HG03432 (cell line): ENCODE measurements at regions not wholly inside any gene's neighbourhood (a gene's known extent, or its start where the extent isn't known, plus 50 kb on each side); places are given as distances from the start of the nearest gene placed in this dataset.
"Not testable (repeated sequence)": the region's sequence is repeated elsewhere in the genome, so short reads cannot be mapped to it uniquely, and the experiment has no call there.

Source experiments
- ATAC-seq: cut with Tn5 transposase; IDR thresholded peaks from one replicate; pipeline ENCODE4 v1.9.1; 2021; ENCODE audit warnings: mild to moderate bottlenecking, moderate library complexity; ENCODE audit not compliant: unreplicated experiment

- ATAC-seq: no peak
Measured at GRCh38 chr5:23103566-23103965, 250.4 kb upstream of the CDH12 start.

GRCh38 chr5:23095418-23095817 is 242.3 kb upstream of the CDH12 start:
- ATAC-seq: not testable (repeated sequence)

- no peak for ATAC-seq
Measured at GRCh38 chr5:23089286-23089685, 236.1 kb upstream of the CDH12 start.

- ATAC-seq: peak; percentile 77
Measured at GRCh38 chr5:23084815-23085214, 231.7 kb upstream of the CDH12 start.

- peak; percentile 68 for ATAC-seq
Measured at GRCh38 chr5:23072179-23072578, 219.0 kb upstream of the CDH12 start.

GRCh38 chr5:23071682-23072081 is 218.5 kb upstream of the CDH12 start:
- ATAC-seq: peak; percentile 51

GRCh38 chr5:23064710-23065109 is 211.6 kb upstream of the CDH12 start:
- ATAC-seq: no peak

GRCh38 chr5:23053846-23054245 is 200.7 kb upstream of the CDH12 start:
- ATAC-seq: no peak

GRCh38 chr5:23042226-23042625 is 189.1 kb upstream of the CDH12 start:
- ATAC-seq: no peak

GRCh38 chr5:23035555-23036090 is 182.5 kb upstream of the CDH12 start:
- no peak for ATAC-seq

- no peak for ATAC-seq
Measured at GRCh38 chr5:23033864-23034263, 180.7 kb upstream of the CDH12 start.

GRCh38 chr5:23029290-23029689 is 176.1 kb upstream of the CDH12 start:
- ATAC-seq: no peak

GRCh38 chr5:23028445-23029021 is 175.4 kb upstream of the CDH12 start:
- no peak for ATAC-seq

GRCh38 chr5:23027830-23028229 is 174.7 kb upstream of the CDH12 start:
- no peak for ATAC-seq

GRCh38 chr5:23027331-23027730 is 174.2 kb upstream of the CDH12 start:
- ATAC-seq: no peak

- no peak for ATAC-seq
Measured at GRCh38 chr5:23026252-23027170, 173.4 kb upstream of the CDH12 start.

GRCh38 chr5:23025629-23026233 is 172.6 kb upstream of the CDH12 start:
- no peak for ATAC-seq

GRCh38 chr5:23024470-23024869 is 171.3 kb upstream of the CDH12 start:
- no peak for ATAC-seq

GRCh38 chr5:23014825-23015224 is 161.7 kb upstream of the CDH12 start:
- no peak for ATAC-seq

GRCh38 chr5:23014266-23014665 is 161.1 kb upstream of the CDH12 start:
- ATAC-seq: no peak

GRCh38 chr5:23013395-23013998 is 160.4 kb upstream of the CDH12 start:
- ATAC-seq: no peak
